ENCODE measurements at regions not wholly inside any gene's neighbourhood (a gene's known extent, or its start where the extent isn't known, plus 50 kb on each side); places are given as distances from the start of the nearest gene placed in this dataset.

DNA sequence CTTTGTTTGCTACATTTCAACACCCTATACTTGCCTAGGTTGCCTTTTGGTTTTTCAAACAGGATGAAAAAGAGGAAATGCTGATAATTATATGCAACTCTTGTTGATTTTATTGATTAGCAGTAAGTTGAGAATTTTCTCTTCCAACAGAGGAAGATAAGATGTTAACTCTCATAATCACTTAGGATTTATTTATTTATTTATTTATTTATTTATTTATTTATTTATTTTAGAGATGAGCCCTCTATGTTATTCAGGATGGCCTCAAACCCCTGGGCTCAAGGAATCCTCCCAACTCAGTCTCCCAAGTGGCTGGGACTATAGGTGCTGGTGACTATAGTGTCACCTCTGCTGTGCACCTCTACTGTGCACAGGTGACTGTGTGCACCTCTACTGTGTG lies 111.4 kb upstream of the GLS start:
- TF ChIP-seq, protein P1, sequence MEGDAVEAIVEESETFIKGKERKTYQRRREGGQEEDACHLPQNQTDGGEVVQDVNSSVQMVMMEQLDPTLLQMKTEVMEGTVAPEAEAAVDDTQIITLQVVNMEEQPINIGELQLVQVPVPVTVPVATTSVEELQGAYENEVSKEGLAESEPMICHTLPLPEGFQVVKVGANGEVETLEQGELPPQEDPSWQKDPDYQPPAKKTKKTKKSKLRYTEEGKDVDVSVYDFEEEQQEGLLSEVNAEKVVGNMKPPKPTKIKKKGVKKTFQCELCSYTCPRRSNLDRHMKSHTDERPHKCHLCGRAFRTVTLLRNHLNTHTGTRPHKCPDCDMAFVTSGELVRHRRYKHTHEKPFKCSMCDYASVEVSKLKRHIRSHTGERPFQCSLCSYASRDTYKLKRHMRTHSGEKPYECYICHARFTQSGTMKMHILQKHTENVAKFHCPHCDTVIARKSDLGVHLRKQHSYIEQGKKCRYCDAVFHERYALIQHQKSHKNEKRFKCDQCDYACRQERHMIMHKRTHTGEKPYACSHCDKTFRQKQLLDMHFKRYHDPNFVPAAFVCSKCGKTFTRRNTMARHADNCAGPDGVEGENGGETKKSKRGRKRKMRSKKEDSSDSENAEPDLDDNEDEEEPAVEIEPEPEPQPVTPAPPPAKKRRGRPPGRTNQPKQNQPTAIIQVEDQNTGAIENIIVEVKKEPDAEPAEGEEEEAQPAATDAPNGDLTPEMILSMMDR (IDR thresholded peaks at IDR 0.05; ENCODE audit: insufficient read depth, low read depth, low read length) = no peak
- TF ChIP-seq EZH2 (IDR thresholded peaks at IDR 0.05; ENCODE audit: insufficient read depth, low read length) = no peak
